ENCODE measurements at regions not wholly inside any gene's neighbourhood (a gene's known extent, or its start where the extent isn't known, plus 50 kb on each side); places are given as distances from the start of the nearest gene placed in this dataset.

DNA sequence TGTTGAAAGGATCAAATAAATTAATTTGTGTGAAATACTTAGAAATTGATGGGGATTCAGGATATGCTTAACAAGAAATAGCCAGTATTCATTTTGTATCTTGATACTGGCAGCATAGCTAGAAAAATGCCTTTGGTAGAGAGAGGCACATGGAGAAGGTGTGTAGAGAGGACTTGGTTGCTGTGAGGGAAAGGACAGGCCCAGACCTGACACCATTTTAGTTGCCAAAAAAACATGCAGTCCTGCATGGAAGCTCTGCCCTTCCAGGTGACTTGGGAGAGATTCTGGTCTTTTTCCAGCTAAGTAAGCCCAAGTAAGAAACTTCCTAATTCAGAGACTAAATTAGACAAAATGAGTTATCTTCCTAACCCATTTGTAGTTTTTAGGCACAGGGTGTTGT is 335.0 kb downstream of the RFC3 start:
- Histone ChIP-seq H3K4me1 (replicated peaks; ENCODE audit: insufficient read depth) (peaks cover 46% of the 10 kb centered on the region), H3K4me2 (no peak overlapping the region), H3K79me2 (ENCODE audit: low read depth) (no peaks in the 10 kb centered on the region), H3K27me3 (ENCODE audit: insufficient read depth, low read depth) (no peaks in the 10 kb centered on the region), H3K4me3 (no peak overlapping the region), H3K36me3 (ENCODE audit: low read depth) (no peaks in the 10 kb centered on the region), H3K9me2 (ENCODE audit: insufficient read depth) (no peaks in the 10 kb centered on the region), H3K9me3 (ENCODE audit: insufficient read depth, low read depth) (peaks cover 6% of the 10 kb centered on the region), H2AFZ (no peak overlapping the region), H3K27ac (no peak overlapping the region), H4K20me1 (ENCODE audit: insufficient read depth) (no peaks in the 10 kb centered on the region), H3F3A (ENCODE audit: insufficient read depth, low read depth) (peaks cover 45% of the 10 kb centered on the region)
- CTCF ChIA-PET = interaction anchor here (0.7 kb wide), 1 partner anchor 76 kb away, joined by 3 read pairs; no protein-coding TSS in a partner anchor
- no peak for TF ChIP-seq EZH2 (IDR thresholded peaks at IDR 0.05; ENCODE audit: low read depth)
- TF ChIP-seq, protein P1, sequence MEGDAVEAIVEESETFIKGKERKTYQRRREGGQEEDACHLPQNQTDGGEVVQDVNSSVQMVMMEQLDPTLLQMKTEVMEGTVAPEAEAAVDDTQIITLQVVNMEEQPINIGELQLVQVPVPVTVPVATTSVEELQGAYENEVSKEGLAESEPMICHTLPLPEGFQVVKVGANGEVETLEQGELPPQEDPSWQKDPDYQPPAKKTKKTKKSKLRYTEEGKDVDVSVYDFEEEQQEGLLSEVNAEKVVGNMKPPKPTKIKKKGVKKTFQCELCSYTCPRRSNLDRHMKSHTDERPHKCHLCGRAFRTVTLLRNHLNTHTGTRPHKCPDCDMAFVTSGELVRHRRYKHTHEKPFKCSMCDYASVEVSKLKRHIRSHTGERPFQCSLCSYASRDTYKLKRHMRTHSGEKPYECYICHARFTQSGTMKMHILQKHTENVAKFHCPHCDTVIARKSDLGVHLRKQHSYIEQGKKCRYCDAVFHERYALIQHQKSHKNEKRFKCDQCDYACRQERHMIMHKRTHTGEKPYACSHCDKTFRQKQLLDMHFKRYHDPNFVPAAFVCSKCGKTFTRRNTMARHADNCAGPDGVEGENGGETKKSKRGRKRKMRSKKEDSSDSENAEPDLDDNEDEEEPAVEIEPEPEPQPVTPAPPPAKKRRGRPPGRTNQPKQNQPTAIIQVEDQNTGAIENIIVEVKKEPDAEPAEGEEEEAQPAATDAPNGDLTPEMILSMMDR (conservative IDR thresholded peaks at IDR 0.05) = no peak
- POLR2A ChIA-PET (ENCODE audit: unreplicated experiment) = no interaction called here
- intact Hi-C loops (cut with micrococcal nuclease; ENCODE audit: unreplicated experiment) = loop anchor here (10.0 kb wide), 3 partner anchors 92 to 792 kb away; partner anchors contain the start of gene NBEA
- no peak for DNase-seq
- BruUV-seq (replicated peaks) = no TSS peak

DNA sequence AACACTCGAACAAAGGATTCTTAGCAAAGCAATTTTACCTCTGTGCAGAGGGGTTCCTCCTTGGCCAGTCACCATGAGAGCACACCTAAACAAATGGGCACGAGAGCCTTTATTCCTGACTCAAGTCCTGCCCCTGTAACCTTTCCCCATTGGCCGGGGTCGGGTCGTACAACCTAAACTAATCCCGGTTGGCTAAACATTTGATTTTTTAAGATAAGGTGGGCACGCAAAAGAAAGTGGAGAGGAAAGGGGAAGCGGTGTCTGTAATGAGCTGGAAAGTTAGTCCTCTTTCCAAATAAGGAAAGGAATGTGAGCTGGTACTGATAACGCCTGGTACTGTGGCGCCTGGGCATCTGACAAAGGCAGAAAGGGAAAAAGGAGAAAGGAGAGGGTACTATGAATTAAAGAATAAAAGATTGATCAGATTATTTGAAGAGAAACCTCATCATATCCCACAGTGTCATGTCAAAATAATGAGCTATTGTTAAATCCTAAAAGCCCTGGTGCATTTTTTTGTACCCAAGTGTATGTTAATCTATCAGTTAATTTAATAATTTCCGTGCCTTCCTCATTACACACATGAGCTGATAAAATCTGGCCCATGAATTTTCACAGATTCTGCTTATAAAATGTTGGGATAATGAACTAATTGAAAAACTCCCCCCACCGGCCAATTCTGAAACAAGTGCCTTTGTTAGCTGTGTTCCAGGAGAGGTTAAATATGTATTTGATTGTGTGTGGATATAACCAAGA is 335.7 kb downstream of the RFC3 start:
- intact Hi-C loops (cut with micrococcal nuclease; ENCODE audit: unreplicated experiment) = loop anchor here (10.0 kb wide), 3 partner anchors 91 to 791 kb away; partner anchors contain the start of gene NBEA
- no peaks in the 10 kb centered on the region for H3K27me3 ChIP-seq (ENCODE audit: insufficient read depth, low read depth)
- peaks cover 6% of the 10 kb centered on the region for H3K9me3 ChIP-seq (ENCODE audit: insufficient read depth, low read depth)
- TF ChIP-seq EZH2 (IDR thresholded peaks at IDR 0.05; ENCODE audit: low read depth) = no peak
- TF ChIP-seq, protein P1 (conservative IDR thresholded peaks at IDR 0.05) = no peak
- no peak for DNase-seq
- H3K4me1 ChIP-seq (replicated peaks; ENCODE audit: insufficient read depth) = peaks cover 48% of the 10 kb centered on the region
- ChIA-PET CTCF (no interaction called here), POLR2A (ENCODE audit: unreplicated experiment) (no interaction called here)
- H3K9me2 ChIP-seq (ENCODE audit: insufficient read depth) = no peaks in the 10 kb centered on the region
- no peaks in the 10 kb centered on the region for H3K79me2 ChIP-seq (ENCODE audit: low read depth)
- BruUV-seq (replicated peaks) = no TSS peak
- no peak overlapping the region for H3K4me2 ChIP-seq
- no peaks in the 10 kb centered on the region for H4K20me1 ChIP-seq (ENCODE audit: insufficient read depth)
- H3K36me3 ChIP-seq (ENCODE audit: low read depth) = no peaks in the 10 kb centered on the region
- no peak overlapping the region for H2AFZ ChIP-seq
- peak overlapping the region; percentile 96; the same call in 1 of the 2 replicates for H3K27ac ChIP-seq
- H3F3A ChIP-seq (ENCODE audit: insufficient read depth, low read depth) = peaks cover 45% of the 10 kb centered on the region
- H3K4me3 ChIP-seq = no peak overlapping the region

DNA sequence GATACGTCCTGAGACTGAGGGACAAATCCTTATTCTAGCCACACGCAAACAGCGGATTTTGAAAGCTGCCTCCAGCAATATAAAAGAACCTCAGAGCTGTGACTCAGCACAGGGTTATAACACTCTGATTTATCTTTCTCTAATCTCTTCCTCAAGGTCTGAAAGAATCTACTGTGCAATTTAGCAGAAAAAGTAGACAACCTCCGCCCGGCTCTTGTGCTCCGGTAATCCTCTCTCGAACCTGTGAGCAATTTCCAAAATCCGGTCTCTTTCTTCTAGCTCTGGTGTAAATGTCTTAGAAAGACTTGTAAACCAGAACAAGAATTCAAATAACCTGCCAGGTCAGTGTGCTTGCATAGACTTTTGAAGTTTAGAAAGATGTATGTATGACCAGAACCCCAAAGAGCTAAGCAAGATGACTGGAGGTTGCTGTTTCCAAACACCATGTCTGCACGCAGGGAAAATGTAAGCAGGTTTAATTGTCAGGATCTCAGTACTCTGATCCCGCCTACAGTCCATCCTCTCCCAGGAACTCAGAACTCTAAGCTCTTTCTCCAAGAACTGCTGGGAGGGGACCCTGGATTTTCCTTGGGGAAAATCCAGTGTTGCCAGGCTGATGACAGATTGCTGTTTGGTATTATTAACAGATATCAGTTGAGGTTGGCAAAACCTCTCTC is 338.1 kb downstream of the RFC3 start:
- Histone ChIP-seq H3F3A (ENCODE audit: insufficient read depth, low read depth) (peaks cover 39% of the 10 kb centered on the region), H3K4me2 (peak overlapping the region; percentile 78), H3K27me3 (ENCODE audit: insufficient read depth, low read depth) (no peaks in the 10 kb centered on the region), H3K9me2 (ENCODE audit: insufficient read depth) (no peaks in the 10 kb centered on the region), H3K79me2 (ENCODE audit: low read depth) (no peaks in the 10 kb centered on the region), H3K9me3 (ENCODE audit: insufficient read depth, low read depth) (peaks cover 6% of the 10 kb centered on the region), H3K4me3 (peak overlapping the region; percentile 47; the same call in 1 of the 2 replicates), H3K4me1 (replicated peaks; ENCODE audit: insufficient read depth) (peaks cover 48% of the 10 kb centered on the region), H2AFZ (peak overlapping the region; percentile 54), H3K36me3 (ENCODE audit: low read depth) (no peaks in the 10 kb centered on the region), H3K27ac (peak overlapping the region; percentile 96), H4K20me1 (ENCODE audit: insufficient read depth) (no peaks in the 10 kb centered on the region)
- POLR2A ChIA-PET (ENCODE audit: unreplicated experiment) = interaction anchor here (0.6 to 0.7 kb wide), 3 partner anchors 15 to 641 kb away, joined by 4 to 15 read pairs (median 4); no protein-coding TSS in a partner anchor
- BruUV-seq (replicated peaks) = TSS peak; percentile 91
- peak; percentile 36 to 93 for DNase-seq
- intact Hi-C loops (cut with micrococcal nuclease; ENCODE audit: unreplicated experiment) = loop anchor here (2.0 to 10.0 kb wide), 5 partner anchors 79 to 789 kb away; partner anchors contain the start of gene NBEA
- TF ChIP-seq, protein P1 (conservative IDR thresholded peaks at IDR 0.05) = no peak
- TF ChIP-seq EZH2 (IDR thresholded peaks at IDR 0.05; ENCODE audit: low read depth) = no peak
- CTCF ChIA-PET = interaction anchor here (0.7 kb wide), 1 partner anchor 357 kb away, joined by 7 read pairs; no protein-coding TSS in a partner anchor
